Testis (tissue), 2 donors: ENCODE measurements at regions not wholly inside any gene's neighbourhood (a gene's known extent, or its start where the extent isn't known, plus 50 kb on each side); places are given as distances from the start of the nearest gene placed in this dataset.

ENCODE experiments used
- DNase-seq: peaks from one replicate; pipeline ENCODE4 v3.0.0-alpha.2; 2019
- H3K27ac ChIP-seq, 2 donors: fragments of 200-600 bp; sonication (generic); one replicate each; pipeline ENCODE4 v1.5.1; 2019
- H3K27me3 ChIP-seq: fragments of 200-600 bp; sonication (generic); one replicate; pipeline ENCODE4 v1.5.1; 2019
- H3K36me3 ChIP-seq: fragments of 200-600 bp; sonication (generic); one replicate; pipeline ENCODE4 v1.5.1; 2017; ENCODE audit warnings: low read depth; ENCODE audit errors: missing control alignments
- H3K4me1 ChIP-seq: fragments of 200-600 bp; sonication (generic); one replicate; pipeline ENCODE4 v1.5.1; 2019
- H3K4me3 ChIP-seq, 2 donors: fragments of 200-600 bp; sonication (generic); one replicate each; pipeline ENCODE4 v1.5.1; 2017 to 2019
- H3K9me3 ChIP-seq: fragments of 200-600 bp; sonication (generic); one replicate; pipeline ENCODE4 v1.5.1; 2017
- CTCF ChIP-seq, 3 experiments: fragments of 450-650 bp in 2 of 3; fragments of 200-600 bp in 1 of 3; sonication (generic) in 1 of 3; IDR thresholded peaks; one replicate each; pipeline ENCODE4 v1.5.1; 2016 to 2019; ENCODE audit warnings: antibody characterized with exemption in 3 of 3, mild to moderate bottlenecking in 2 of 3, moderate library complexity in 1 of 3
- POLR2A ChIP-seq: fragments of 450-650 bp; IDR thresholded peaks from one replicate; pipeline ENCODE4 v1.6.1; 2017; ENCODE audit warnings: antibody characterized with exemption, mild to moderate bottlenecking, moderate library complexity
- WGBS, 2 donors: methylation state at CpG; one replicate each; pipeline ENCODE4 v1.1.5; 2018; 5-methylcytosine and 5-hydroxymethylcytosine counted together
- intact Hi-C: fragments of 100-400 bp; cut with DNase I; formaldehyde crosslinking; loops from one replicate; pipeline ENCODE4 v1.15.1; 2023; ENCODE audit warnings: low total_unique reads

- intact Hi-C loops, result no loop called here
- Histone ChIP-seq H3K4me1 (no peaks in the 10 kb centered on the region), H3K27me3 (no peaks in the 10 kb centered on the region), H3K36me3 (no peaks in the 10 kb centered on the region), H3K9me3 (no peaks in the 10 kb centered on the region), H3K4me3 (no peak overlapping the region), H3K27ac (no peak overlapping the region)
- no peak for DNase-seq
- no peak for TF ChIP-seq CTCF (IDR thresholded peaks at IDR 0.05)
- no peak for TF ChIP-seq POLR2A
- 60 to 73% methylated on average over 14 to 16 of the region's 16 CpGs for WGBS, 2 donors
These were observed 438.6 kb downstream of the TSHZ3 start for GRCh38 chr19:30910485-30911240.

- Histone ChIP-seq H3K4me1 (no peaks in the 10 kb centered on the region), H3K27me3 (no peaks in the 10 kb centered on the region), H3K4me3 (no peak overlapping the region), H3K9me3 (no peaks in the 10 kb centered on the region), H3K36me3 (no peaks in the 10 kb centered on the region), H3K27ac (no peak overlapping the region)
- no peak for DNase-seq
- TF ChIP-seq POLR2A, result no peak
- no peak for TF ChIP-seq CTCF (IDR thresholded peaks at IDR 0.05)
- intact Hi-C loops, result no loop called here
- WGBS, 2 donors, result 89 to 93% methylated on average over 4 of the region's 4 CpGs
These were observed 440.0 kb downstream of the TSHZ3 start for GRCh38 chr19:30909216-30909615.

- Histone ChIP-seq H3K4me3 (no peak overlapping the region), H3K9me3 (no peaks in the 10 kb centered on the region), H3K27ac (no peak overlapping the region), H3K27me3 (no peaks in the 10 kb centered on the region), H3K36me3 (no peaks in the 10 kb centered on the region), H3K4me1 (no peaks in the 10 kb centered on the region)
- no peak for TF ChIP-seq POLR2A
- TF ChIP-seq CTCF (IDR thresholded peaks at IDR 0.05), result no peak
- 77% methylated on average over 4 of the region's 4 CpGs for WGBS, 2 donors
- no peak for DNase-seq
- intact Hi-C loops, result no loop called here
These were observed 440.9 kb downstream of the TSHZ3 start for GRCh38 chr19:30908262-30908771.

- Histone ChIP-seq H3K36me3 (no peaks in the 10 kb centered on the region), H3K4me1 (no peaks in the 10 kb centered on the region), H3K27ac (no peak overlapping the region), H3K27me3 (no peaks in the 10 kb centered on the region), H3K4me3 (no peak overlapping the region), H3K9me3 (no peaks in the 10 kb centered on the region)
- intact Hi-C loops, result no loop called here
- no peak for DNase-seq
- TF ChIP-seq POLR2A, result no peak
- 91 to 95% methylated on average over 5 to 8 of the region's 8 CpGs for WGBS, 2 donors
These were observed 442.4 kb downstream of the TSHZ3 start for GRCh38 chr19:30906871-30907270.

- TF ChIP-seq POLR2A, result no peak
- no peak for DNase-seq
- 100% methylated on average over 3 of the region's 3 CpGs for WGBS, 2 donors
- no peaks in the 10 kb centered on the region for H3K9me3 ChIP-seq
- no peaks in the 10 kb centered on the region for H3K36me3 ChIP-seq
- intact Hi-C loops, result no loop called here
- no peak overlapping the region for H3K4me3 ChIP-seq
- H3K27ac ChIP-seq, result no peak overlapping the region
- H3K27me3 ChIP-seq, result no peaks in the 10 kb centered on the region
- peaks cover 6% of the 10 kb centered on the region for H3K4me1 ChIP-seq
These were observed 449.2 kb downstream of the TSHZ3 start for GRCh38 chr19:30900051-30900450.
